Skeletal muscle tissue (tissue), 3 donors: ENCODE measurements at regions not wholly inside any gene's neighbourhood (a gene's known extent, or its start where the extent isn't known, plus 50 kb on each side); places are given as distances from the start of the nearest gene placed in this dataset.
"Not testable (repeated sequence)": the region's sequence is repeated elsewhere in the genome, so short reads cannot be mapped to it uniquely, and the experiment has no call there.

Experiments
- H3K27ac ChIP-seq: one replicate; pipeline ENCODE4 v1.7.0; 2013; ENCODE audit warnings: mild to moderate bottlenecking, low read depth, low read length, inconsistent platforms
- H3K27me3 ChIP-seq, 3 donors: one replicate each; pipeline ENCODE4 v1.7.0; 2013; ENCODE audit warnings: low read length in 3 of 3; ENCODE audit not compliant: control insufficient read depth in 3 of 3, insufficient read depth in 3 of 3
- H3K36me3 ChIP-seq, 3 donors: one replicate each; pipeline ENCODE4 v1.7.0; 2013; ENCODE audit warnings: low read length in 3 of 3; ENCODE audit not compliant: control insufficient read depth in 3 of 3, insufficient read depth in 3 of 3
- H3K4me1 ChIP-seq, 3 donors: one replicate each; pipeline ENCODE4 v1.7.0; 2013; ENCODE audit warnings: low read length in 3 of 3, mild to moderate bottlenecking in 3 of 3; ENCODE audit not compliant: control insufficient read depth in 3 of 3, insufficient read depth in 3 of 3
- H3K4me3 ChIP-seq, 3 donors: one replicate each; pipeline ENCODE4 v1.7.0; 2013; ENCODE audit warnings: low read length in 3 of 3
- H3K9ac ChIP-seq, 3 donors: one replicate each; pipeline ENCODE4 v1.7.0; 2013; ENCODE audit warnings: low read length in 3 of 3, mild to moderate bottlenecking in 3 of 3, moderate library complexity in 2 of 3, low read depth in 1 of 3
- H3K9me3 ChIP-seq, 3 donors: one replicate each; pipeline ENCODE4 v1.7.0; 2013; ENCODE audit warnings: low read length in 3 of 3; ENCODE audit not compliant: control insufficient read depth in 3 of 3
- donor health status: Osteomylitis.

GRCh38 chr10:53675177-53675576 is 902.6 kb upstream of the MBL2 start:
- no peaks in the 10 kb centered on the region for H3K36me3 ChIP-seq

DNA sequence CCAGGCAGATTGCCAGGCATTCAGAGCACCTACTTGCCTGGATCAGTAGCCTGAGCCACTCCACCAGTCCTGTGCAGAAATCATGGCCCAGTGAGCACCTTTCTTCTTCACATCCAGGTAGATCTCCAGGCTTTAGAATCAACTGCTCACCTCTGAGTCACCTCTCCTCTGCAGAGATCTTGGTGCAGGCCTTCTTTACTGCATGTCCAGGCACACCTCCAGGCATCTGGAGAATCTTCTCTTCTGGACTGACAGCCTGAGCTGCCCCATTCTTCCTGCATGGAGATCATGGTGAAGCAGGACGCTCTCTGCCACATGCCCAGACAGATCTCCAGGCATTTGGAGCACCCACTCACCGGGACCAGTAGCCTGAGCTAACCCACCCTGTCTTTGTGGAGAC is 894.5 kb upstream of the MBL2 start:
- Histone ChIP-seq H3K27ac (no peak overlapping the region), H3K9me3 (peaks cover 0 to 3% (median 0%) of the 10 kb centered on the region in 3 donors), H3K27me3 (no peaks in the 10 kb centered on the region), H3K36me3 (no peaks in the 10 kb centered on the region), H3K4me1 (no peaks in the 10 kb centered on the region), H3K9ac (no peak overlapping the region), H3K4me3 (no peak overlapping the region)

More at GRCh38 chr10:53675177-53675576, 902.6 kb upstream of the MBL2 start:
- Histone ChIP-seq H3K9ac (no peak overlapping the region), H3K9me3 (no peaks in the 10 kb centered on the region), H3K27ac (no peak overlapping the region), H3K4me3 (no peak overlapping the region), H3K4me1 (no peaks in the 10 kb centered on the region), H3K27me3 (no peaks in the 10 kb centered on the region)

GRCh38 chr10:53664282-53665019 is 891.9 kb upstream of the MBL2 start:
- no peaks in the 10 kb centered on the region for H3K36me3 ChIP-seq

DNA sequence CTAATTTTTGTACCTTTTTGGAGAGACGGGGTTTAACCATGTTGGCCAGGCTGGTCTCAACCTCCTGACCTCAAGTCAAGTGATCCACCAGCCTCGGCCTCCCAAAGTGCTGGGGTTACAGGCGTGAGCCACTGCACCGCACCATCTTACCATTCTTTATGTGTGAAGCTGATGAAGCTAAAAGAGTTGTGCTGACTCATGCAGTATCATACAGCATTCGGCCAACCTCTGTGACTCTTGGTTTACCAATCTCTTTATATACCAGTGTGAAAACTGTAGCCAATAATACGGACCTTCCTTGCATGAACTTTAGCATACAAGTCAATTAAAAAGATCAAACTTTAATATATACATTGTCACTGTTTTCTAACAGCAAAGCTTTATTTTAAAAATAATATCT is 878.2 kb upstream of the MBL2 start:
- H3K9ac ChIP-seq = no peak overlapping the region
- H3K9me3 ChIP-seq = no peaks in the 10 kb centered on the region
- H3K4me3 ChIP-seq = no peak overlapping the region
- H3K36me3 ChIP-seq = no peaks in the 10 kb centered on the region
- H3K27me3 ChIP-seq = no peaks in the 10 kb centered on the region
- H3K27ac ChIP-seq = no peak overlapping the region
- no peaks in the 10 kb centered on the region for H3K4me1 ChIP-seq

More at GRCh38 chr10:53664282-53665019, 891.9 kb upstream of the MBL2 start:
- H3K9me3 ChIP-seq = peaks cover 0 to 3% (median 0%) of the 10 kb centered on the region in 3 donors
- no peak overlapping the region for H3K9ac ChIP-seq
- no peaks in the 10 kb centered on the region for H3K27me3 ChIP-seq
- H3K4me1 ChIP-seq = no peaks in the 10 kb centered on the region
- H3K27ac ChIP-seq = no peak overlapping the region
- no peak overlapping the region for H3K4me3 ChIP-seq

DNA sequence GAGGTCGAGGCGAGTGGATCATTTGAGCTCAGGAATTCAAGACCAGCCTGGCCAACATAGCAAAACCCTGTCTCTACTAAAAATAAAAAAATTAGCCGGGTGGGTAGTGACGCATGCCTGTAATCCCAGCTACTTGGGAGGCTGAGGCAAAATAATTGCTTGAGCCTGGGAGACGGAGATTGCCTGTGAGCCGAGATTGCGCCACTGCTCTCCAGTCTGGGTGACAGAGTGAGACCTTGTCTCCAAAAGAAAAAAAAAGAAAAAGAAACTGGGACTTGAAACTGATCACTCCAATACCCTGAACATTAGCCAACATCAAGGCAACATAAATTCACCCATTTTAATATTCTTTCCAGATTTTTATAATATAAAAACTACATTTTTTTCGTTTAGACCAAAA is 874.6 kb upstream of the MBL2 start:
- not testable (repeated sequence) for H3K27me3 ChIP-seq, H3K36me3 ChIP-seq, H3K4me3 ChIP-seq, H3K9ac ChIP-seq, H3K4me1 ChIP-seq, H3K27ac ChIP-seq, H3K9me3 ChIP-seq

DNA sequence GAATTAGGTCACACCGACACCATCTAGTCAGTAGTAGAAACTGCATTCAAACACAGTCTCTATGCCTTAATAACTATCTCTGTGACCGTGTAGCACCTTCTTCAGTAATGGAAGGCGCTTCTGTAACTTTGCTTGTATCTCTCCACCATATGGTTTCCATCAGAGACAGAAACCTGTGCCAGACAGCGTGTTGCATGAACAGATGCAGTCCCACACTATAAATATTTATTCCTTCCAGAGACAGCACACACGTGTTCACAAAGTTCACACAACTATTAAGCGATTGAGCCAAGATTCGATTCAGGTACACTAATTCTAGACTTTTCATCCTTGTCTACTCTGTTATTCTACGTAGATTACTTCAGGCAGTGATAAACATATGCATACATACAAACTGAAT is 873.9 kb upstream of the MBL2 start:
- no peaks in the 10 kb centered on the region for H3K9me3 ChIP-seq
- H3K27ac ChIP-seq = no peak overlapping the region
- H3K27me3 ChIP-seq = no peaks in the 10 kb centered on the region
- H3K36me3 ChIP-seq = no peaks in the 10 kb centered on the region
- no peak overlapping the region for H3K4me3 ChIP-seq
- no peak overlapping the region for H3K9ac ChIP-seq
- H3K4me1 ChIP-seq = no peaks in the 10 kb centered on the region

DNA sequence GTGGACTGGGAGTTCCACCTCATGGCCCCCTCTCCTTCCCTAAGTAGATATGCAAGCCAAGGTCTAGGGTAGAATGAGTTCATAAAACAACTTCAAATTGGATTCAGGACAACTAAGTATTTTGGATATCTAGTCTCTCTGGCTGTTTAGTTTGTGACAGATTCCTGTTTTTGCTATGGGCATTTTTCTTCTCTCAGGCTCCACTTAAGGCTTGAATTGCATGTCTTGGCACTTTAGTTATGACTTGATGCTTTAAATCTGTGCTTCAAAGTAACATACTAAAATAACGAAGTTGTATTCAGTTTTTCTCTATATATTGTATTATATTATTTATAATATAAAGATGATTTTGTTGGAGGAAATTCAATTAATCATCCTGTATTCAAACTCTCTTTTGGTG is 873.4 kb upstream of the MBL2 start:
- H3K9me3 ChIP-seq = no peaks in the 10 kb centered on the region
- no peak overlapping the region for H3K9ac ChIP-seq
- no peak overlapping the region for H3K4me3 ChIP-seq
- no peaks in the 10 kb centered on the region for H3K4me1 ChIP-seq
- H3K27ac ChIP-seq = no peak overlapping the region
- no peaks in the 10 kb centered on the region for H3K36me3 ChIP-seq
- H3K27me3 ChIP-seq = no peaks in the 10 kb centered on the region

DNA sequence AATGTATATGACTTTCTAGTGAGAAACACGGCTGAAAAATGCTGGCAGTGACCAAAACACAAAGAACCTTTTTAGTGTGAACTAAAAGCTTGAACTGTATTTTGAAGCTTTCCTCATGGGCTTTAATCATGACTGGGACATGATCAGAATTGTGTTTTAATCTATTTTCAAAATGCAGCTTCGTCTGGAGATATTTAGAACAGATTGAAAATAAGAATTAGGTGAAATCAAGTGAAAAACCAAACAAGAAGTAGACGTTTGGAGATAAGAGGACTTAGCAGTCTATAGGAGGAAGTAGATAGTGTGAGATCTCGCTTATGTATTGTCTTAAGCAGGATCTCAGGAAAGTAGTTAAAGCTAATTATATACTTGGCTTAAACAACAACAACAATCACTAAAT is 865.4 kb upstream of the MBL2 start:
- H3K27ac ChIP-seq = no peak overlapping the region
- no peak overlapping the region for H3K4me3 ChIP-seq
- no peak overlapping the region for H3K9ac ChIP-seq
- no peaks in the 10 kb centered on the region for H3K27me3 ChIP-seq
- no peaks in the 10 kb centered on the region for H3K4me1 ChIP-seq
- H3K36me3 ChIP-seq = no peaks in the 10 kb centered on the region
- no peaks in the 10 kb centered on the region for H3K9me3 ChIP-seq

DNA sequence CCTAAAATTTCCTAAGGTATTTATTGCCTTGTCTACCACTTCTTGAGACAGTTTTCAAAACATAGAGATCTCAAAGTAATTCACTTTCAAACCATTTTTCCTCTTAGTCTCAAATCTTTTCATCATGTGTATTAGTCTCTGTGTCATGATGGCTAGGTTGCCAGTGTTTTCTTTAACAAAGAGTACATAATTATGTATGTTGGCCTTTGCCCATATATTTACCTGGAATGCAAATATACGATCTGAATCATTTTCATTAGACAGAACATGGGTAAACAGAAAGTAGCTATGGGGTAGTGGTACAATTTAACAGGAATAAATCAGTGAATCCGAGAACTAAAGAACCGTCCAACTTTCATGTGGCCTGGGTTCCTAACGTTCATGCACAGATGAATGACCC is 852.1 kb upstream of the MBL2 start:
- no peak overlapping the region for H3K27ac ChIP-seq
- no peaks in the 10 kb centered on the region for H3K27me3 ChIP-seq
- no peak overlapping the region for H3K9ac ChIP-seq

DNA sequence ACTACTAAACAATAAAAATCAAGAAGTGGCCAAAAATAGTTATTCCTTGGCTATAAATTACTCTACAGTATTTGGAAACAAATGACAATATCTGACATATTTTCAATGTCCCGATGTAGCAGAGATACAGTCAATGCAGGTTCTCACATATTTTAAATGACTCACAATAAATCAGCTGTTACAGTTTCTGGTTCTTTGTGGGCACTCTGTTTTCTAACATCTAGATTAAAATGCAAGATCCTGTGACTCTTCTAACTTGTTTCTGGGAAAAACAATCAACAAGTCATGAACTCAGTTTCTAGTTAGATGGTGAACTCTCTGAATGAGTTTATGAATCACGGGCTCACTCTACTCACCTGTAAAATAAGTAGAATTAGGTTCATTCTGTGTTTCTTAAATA is 849.6 kb upstream of the MBL2 start:
- no peaks in the 10 kb centered on the region for H3K9me3 ChIP-seq
- H3K27ac ChIP-seq = no peak overlapping the region
- H3K36me3 ChIP-seq = no peaks in the 10 kb centered on the region
- no peak overlapping the region for H3K4me3 ChIP-seq
- no peaks in the 10 kb centered on the region for H3K27me3 ChIP-seq
- no peaks in the 10 kb centered on the region for H3K4me1 ChIP-seq
- no peak overlapping the region for H3K9ac ChIP-seq

More for the DNA sequence above, 852.1 kb upstream of the MBL2 start:
- Histone ChIP-seq H3K36me3 (no peaks in the 10 kb centered on the region), H3K4me3 (no peak overlapping the region), H3K9me3 (no peaks in the 10 kb centered on the region), H3K4me1 (no peaks in the 10 kb centered on the region)
